Loucy (cell line): ENCODE measurements at regions not wholly inside any gene's neighbourhood (a gene's known extent, or its start where the extent isn't known, plus 50 kb on each side); places are given as distances from the start of the nearest gene placed in this dataset.

ENCODE experiments used
- CTCF ChIP-seq: fragments of 200-600 bp; sonication (generic); conservative IDR thresholded peaks from 2 replicates; pipeline ENCODE4 v1.5.1; 2014; ENCODE audit warnings: mild to moderate bottlenecking, antibody characterized with exemption, low read length
- EZH2phosphoT487 ChIP-seq: fragments of 200-600 bp; IDR thresholded peaks from 2 replicates; pipeline ENCODE4 v1.6.1; 2018; ENCODE audit warnings: antibody characterized with exemption, mild to moderate bottlenecking, moderate library complexity, borderline replicate concordance

- TF ChIP-seq CTCF = no peak
- TF ChIP-seq EZH2phosphoT487 = no peak
Observed at GRCh38 chr20:63081351-63081750, 74.6 kb upstream of the BHLHE23 start.
